Right renal pelvis (tissue), 4 donors: ENCODE measurements at regions not wholly inside any gene's neighbourhood (a gene's known extent, or its start where the extent isn't known, plus 50 kb on each side); places are given as distances from the start of the nearest gene placed in this dataset.
"Not testable (repeated sequence)": the region's sequence is repeated elsewhere in the genome, so short reads cannot be mapped to it uniquely, and the experiment has no call there.

ENCODE experiments used
- DNase-seq, 4 donors: peaks; one replicate each; pipeline ENCODE4 v3.0.0-alpha.2; 2013; ENCODE audit warnings: low read depth in 4 of 4, low spot score in 3 of 4, missing footprints in 1 of 4

DNA sequence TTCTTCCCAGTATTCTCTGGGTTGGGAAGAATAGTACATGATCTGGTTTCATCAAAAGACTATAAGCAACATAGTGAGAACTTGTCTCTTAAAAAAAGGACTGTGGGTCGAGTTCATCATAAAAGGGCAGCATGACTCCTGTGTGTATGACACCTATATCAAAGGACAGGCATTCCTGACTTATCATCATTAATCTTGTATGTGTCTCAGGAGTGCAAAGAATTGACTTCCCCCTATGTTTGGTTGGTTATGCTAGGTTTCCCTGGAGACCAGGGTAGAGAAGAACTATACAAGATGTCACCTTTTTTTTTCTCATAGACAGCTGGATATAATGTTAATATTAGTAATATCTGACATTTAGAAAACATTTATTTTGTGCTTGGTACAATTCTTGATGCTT lies 173.1 kb upstream of the ANKRD55 start:
- no peak for DNase-seq

GRCh38 chr5:56405116-56405908 lies 172.2 kb upstream of the ANKRD55 start:
- DNase-seq: no peak

DNA sequence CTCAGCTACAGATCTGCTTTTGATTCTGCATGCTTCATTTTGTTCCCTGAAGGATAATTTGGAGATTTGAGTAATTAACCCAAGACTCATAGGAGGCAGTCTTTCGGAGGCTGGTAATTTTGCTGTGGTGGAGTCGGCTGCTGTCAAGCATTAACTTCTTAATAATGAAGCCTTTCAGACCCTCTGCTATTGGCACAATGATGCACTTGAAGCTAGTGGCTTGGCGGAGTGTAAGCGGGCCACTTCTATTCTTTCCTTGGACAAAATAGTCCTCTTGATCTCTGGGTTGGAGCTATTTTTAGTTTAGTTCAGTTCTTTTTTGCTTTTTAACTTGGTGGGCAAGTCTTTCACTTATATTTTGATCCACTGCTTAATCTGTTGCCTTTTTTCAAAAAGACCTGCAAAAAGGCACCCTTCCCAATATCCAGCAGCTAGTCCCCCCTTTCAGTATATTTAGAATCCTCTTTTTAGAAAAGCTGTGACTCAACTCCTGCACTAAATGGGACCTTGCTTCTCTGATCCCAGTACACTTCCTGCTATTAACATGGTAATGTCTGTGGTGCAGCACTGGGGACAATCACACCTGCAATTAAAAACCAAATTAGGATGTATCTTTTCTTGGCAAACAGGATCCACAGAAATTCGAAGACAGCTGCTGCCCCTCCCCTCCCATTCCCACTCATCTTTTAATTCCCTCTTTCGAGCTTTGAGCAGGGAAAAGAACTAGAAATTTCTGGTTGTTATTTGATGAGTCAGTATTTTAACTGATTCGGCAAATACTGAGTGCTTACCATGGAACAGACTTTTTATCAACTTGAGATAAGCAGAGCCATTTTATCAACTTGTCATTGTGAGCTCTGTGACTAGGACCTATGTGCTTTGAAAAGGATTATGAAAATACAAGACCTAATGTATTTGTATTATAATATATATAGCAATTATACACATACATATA lies 169.4 kb upstream of the ANKRD55 start:
- no peak for DNase-seq

- DNase-seq: not testable (repeated sequence)
These were observed 164.7 kb upstream of the ANKRD55 start for GRCh38 chr5:56397796-56398195.

GRCh38 chr5:56396634-56397033 lies 163.5 kb upstream of the ANKRD55 start:
- DNase-seq: no peak

GRCh38 chr5:56389261-56389660 lies 156.1 kb upstream of the ANKRD55 start:
- no peak for DNase-seq

GRCh38 chr5:56388229-56388985 lies 155.3 kb upstream of the ANKRD55 start:
- DNase-seq: no peak

GRCh38 chr5:56386046-56386445 lies 152.9 kb upstream of the ANKRD55 start:
- DNase-seq: no peak

DNA sequence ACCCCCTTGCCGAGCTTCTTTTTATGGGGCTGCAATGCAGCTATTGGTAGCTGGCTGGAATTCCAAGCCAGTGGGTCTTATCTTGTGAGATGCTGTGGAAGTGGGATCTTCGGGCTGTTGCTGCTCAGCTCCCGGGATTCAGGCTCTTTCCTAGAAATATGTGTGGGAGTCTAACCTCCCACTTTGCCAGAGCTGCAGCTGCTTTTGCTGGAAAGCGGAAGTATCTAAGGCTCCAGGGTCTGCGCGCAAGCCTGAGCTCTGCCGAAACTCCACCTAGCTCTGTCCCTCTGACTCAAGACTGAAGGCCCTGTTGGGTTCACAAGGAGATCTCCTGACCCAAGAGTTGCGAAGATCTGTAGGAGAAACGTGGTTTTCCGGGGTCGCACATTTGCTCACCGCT lies 151.1 kb upstream of the ANKRD55 start:
- no peak for DNase-seq

DNA sequence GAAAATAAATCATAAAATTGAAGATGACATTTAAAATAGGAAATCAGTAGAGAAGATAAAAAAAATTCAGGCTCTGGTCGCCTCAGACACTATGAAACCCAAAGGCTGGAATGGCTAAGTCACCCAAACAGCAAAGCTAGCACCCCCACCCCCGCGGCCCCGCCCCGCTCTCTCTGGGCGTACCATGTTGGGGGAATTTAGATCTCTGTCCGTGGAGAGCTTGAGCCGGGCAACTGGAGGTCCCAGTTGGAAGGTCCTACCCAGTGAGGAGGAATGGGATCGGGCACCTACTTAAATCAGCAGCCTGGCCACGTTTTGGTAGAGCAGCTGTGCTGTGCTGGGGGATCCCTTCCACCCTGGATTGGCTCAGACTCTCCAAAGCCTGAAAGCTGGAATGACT lies 150.6 kb upstream of the ANKRD55 start:
- DNase-seq: no peak

- no peak for DNase-seq
These were observed 149.8 kb upstream of the ANKRD55 start for GRCh38 chr5:56382896-56383295.

DNA sequence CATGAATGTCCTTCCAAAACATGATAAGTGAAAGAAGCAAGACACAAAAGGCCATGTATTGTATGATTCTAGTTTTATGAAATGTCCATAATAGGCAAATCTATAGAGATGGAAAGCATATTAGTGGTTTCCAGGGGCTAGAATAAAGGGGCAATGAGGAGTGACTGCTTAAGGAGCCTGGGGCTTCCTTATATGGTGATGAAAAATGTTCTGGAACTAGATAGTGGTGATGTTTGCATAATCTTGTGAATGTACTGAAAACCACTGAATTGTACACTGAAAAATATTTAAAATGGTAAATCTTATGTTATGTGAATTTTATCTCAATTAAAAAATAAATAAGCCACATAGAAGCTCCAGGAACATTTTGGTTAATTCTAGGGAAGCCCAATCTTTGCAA lies 144.4 kb upstream of the ANKRD55 start:
- no peak for DNase-seq

DNA sequence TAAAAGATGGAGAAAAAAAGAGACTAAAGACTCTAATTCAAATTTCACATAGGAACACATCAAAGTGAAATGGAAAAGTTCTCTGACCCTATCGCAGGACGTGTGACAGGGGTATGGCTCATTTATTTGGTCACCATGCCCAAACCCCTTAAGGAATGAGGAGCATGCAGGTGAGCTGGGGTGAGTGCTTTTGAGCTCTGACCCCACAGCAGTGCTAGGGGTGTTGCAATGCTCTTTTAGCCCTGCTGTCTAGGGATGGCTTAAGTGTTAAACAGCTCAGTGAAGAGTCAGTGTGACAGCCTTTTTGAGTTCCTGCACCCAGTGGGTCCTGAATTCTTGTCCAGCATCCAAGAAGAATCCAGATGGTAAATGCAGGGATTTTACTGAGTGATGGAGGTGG lies 143.0 kb upstream of the ANKRD55 start:
- no peak for DNase-seq

GRCh38 chr5:56375011-56375410 lies 141.9 kb upstream of the ANKRD55 start:
- DNase-seq: no peak

DNA sequence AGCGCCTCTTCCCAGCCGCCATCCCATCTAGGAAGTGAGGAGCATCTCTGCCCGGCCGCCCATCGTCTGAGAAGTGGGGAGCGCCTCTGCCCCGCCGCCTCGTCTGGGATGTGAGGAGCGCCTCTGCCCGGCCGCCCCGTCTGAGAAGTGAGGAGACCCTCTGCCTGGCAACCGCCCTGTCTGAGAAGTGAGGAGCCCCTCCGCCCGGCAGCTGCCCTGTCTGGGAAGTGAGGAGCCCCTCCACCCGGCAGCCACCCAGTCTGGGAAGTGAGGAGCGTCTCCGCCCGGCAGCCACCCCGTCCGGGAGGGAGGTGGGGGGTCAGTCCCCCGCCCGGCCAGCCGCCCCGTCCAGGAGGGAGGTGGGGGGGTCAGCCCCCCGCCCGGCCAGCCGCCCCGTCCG lies 139.4 kb upstream of the ANKRD55 start:
- not testable (repeated sequence) for DNase-seq

- DNase-seq: no peak
These were observed 136.3 kb upstream of the ANKRD55 start for GRCh38 chr5:56369361-56369811.

GRCh38 chr5:56367748-56368147 lies 134.6 kb upstream of the ANKRD55 start:
- no peak for DNase-seq

- DNase-seq: no peak
These were observed 133.9 kb upstream of the ANKRD55 start for GRCh38 chr5:56366986-56367385.

GRCh38 chr5:56361398-56361797 lies 128.3 kb upstream of the ANKRD55 start:
- no peak for DNase-seq

DNA sequence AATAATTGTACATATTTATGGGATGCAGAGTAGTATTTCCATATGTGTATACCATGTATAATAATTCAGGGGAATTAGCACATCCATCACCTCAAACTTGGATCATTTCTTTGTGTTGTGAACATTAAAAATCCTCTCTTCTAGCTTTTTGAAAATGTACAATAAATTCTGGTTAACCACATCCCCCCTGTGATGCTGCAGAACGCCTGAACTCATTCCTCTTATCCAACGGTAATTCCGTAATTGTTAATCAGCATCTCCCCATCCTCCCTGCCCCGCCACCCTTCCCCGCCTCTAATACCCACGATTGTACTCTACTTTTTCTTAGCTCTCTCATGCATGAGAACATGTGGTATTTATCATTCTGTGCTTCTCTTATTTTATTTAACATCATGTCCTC lies 127.7 kb upstream of the ANKRD55 start:
- no peak for DNase-seq
